OCI-LY1 (cell line): ENCODE measurements at regions not wholly inside any gene's neighbourhood (a gene's known extent, or its start where the extent isn't known, plus 50 kb on each side); places are given as distances from the start of the nearest gene placed in this dataset.

Experiments
- CTCF ChIP-seq: fragments of 200-600 bp; sonication (generic), shearing (Covaris generic); IDR thresholded peaks from 2 replicates; pipeline ENCODE4 v1.5.1; 2017; ENCODE audit warnings: mild to moderate bottlenecking, antibody characterized with exemption, low read length, moderate library complexity, mixed read lengths
- EZH2 ChIP-seq: fragments of 200-600 bp; sonication (generic), shearing (Covaris generic); IDR thresholded peaks from 2 replicates; pipeline ENCODE4 v1.8.0; 2017; ENCODE audit warnings: borderline replicate concordance, mixed run types, mild to moderate bottlenecking, antibody characterized with exemption, low read length, moderate library complexity, mixed read lengths

GRCh38 chr18:1177232-1177631 is 272.6 kb downstream of the ADCYAP1 start:
- TF ChIP-seq CTCF: no peak
- no peak for TF ChIP-seq EZH2
